ENCODE measurements at regions not wholly inside any gene's neighbourhood (a gene's known extent, or its start where the extent isn't known, plus 50 kb on each side); places are given as distances from the start of the nearest gene placed in this dataset.
"Not testable (repeated sequence)": the region's sequence is repeated elsewhere in the genome, so short reads cannot be mapped to it uniquely, and the experiment has no call there.

DNA sequence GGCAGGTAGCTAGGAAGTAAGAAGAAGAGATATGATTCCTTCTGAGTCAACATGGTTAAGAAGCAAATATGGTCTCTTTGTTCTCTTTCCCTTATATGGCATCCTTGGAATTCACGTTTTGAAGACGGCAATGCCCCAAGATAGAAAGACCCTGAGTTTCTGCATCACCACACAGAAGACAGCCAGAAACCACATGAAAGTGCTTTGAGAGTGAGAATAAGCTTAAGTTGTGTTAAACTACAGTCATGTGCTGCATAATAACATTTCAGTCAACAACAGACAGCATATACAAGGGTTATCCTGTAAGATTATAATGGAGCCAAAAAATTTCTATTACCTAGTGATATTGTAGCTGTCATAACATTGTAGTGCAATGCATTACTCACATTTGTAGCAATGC is 89.9 kb upstream of the STEAP1 start:
- Histone ChIP-seq H3K4me3 (ENCODE audit: low read depth, low read length) (no peak overlapping the region), H3K36me3 (no peaks in the 10 kb centered on the region), H3K27me3 (no peaks in the 10 kb centered on the region), H3K4me1 (no peaks in the 10 kb centered on the region), H3K9me3 (no peaks in the 10 kb centered on the region)
- no peak for DNase-seq
- no peak for TF ChIP-seq CTCF (IDR thresholded peaks at IDR 0.05; ENCODE audit: low read depth, low read length)

DNA sequence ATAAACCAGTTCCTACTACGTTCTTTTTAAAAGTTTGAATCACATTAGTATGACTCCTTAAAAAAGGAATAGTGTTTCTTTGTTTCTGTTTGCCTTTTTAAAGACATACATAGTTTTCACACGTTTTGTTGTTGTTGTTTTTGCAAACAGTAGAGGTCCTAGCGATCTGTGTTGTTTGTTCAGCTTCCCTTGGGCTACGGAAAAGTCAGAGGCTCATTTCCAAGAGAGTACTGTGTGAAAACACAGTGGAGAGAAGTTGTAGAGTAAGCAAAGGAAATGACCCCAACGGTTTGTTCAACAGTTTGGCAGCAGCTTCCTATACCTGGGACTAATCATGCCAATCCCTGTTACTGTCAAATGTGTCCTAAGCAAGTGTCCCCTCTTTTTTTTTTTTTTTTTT is 87.1 kb upstream of the STEAP1 start:
- no peak for TF ChIP-seq CTCF (IDR thresholded peaks at IDR 0.05; ENCODE audit: low read depth, low read length)
- Histone ChIP-seq H3K27me3 (no peaks in the 10 kb centered on the region), H3K9me3 (no peaks in the 10 kb centered on the region), H3K4me3 (ENCODE audit: low read depth, low read length) (no peak overlapping the region), H3K36me3 (no peaks in the 10 kb centered on the region), H3K4me1 (no peaks in the 10 kb centered on the region)
- no peak for DNase-seq

- not testable (repeated sequence) for H3K4me3 ChIP-seq (ENCODE audit: low read depth, low read length); DNase-seq; H3K27me3 ChIP-seq
These were observed 84.0 kb upstream of the STEAP1 start for GRCh38 chr7:90070238-90070637.

GRCh38 chr7:90078921-90079320 is 75.3 kb upstream of the STEAP1 start:
- Histone ChIP-seq H3K4me3 (ENCODE audit: low read depth, low read length) (no peak overlapping the region), H3K4me1 (no peaks in the 10 kb centered on the region), H3K36me3 (no peaks in the 10 kb centered on the region), H3K9me3 (no peaks in the 10 kb centered on the region), H3K27me3 (no peaks in the 10 kb centered on the region)
- no peak for DNase-seq
- no peak for TF ChIP-seq CTCF (IDR thresholded peaks at IDR 0.05; ENCODE audit: low read depth, low read length)

More at GRCh38 chr7:90070238-90070637, 84.0 kb upstream of the STEAP1 start:
- not testable (repeated sequence) for H3K4me1 ChIP-seq, H3K36me3 ChIP-seq, H3K9me3 ChIP-seq

- DNase-seq, result no peak
- H3K27me3 ChIP-seq, result no peaks in the 10 kb centered on the region
- no peak for TF ChIP-seq CTCF (IDR thresholded peaks at IDR 0.05; ENCODE audit: low read depth, low read length)
- H3K36me3 ChIP-seq, result no peaks in the 10 kb centered on the region
- no peaks in the 10 kb centered on the region for H3K4me1 ChIP-seq
- H3K9me3 ChIP-seq, result no peaks in the 10 kb centered on the region
- no peak overlapping the region for H3K4me3 ChIP-seq (ENCODE audit: low read depth, low read length)
These were observed 72.6 kb upstream of the STEAP1 start for GRCh38 chr7:90081621-90082020.

DNA sequence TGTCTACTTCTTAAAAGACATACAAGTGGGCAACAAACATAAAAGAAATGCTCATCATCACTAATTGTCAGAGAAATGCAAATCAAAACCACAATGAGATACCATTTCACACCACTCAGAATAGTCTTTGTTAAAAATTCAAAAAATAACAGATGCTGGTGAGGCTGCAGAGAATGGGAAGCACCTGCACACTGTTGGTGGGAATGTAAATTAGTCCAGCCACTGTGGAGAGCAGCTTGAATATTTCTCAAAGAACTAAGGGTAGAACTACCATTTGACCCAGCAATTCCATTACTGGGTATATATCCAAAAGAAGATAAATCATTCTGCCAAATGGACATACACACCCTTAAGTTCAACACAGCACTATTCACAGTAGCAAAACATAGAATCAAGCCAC is 61.8 kb upstream of the STEAP1 start:
- Histone ChIP-seq H3K4me1 (no peaks in the 10 kb centered on the region), H3K27me3 (no peaks in the 10 kb centered on the region), H3K4me3 (ENCODE audit: low read depth, low read length) (no peak overlapping the region), H3K36me3 (no peaks in the 10 kb centered on the region), H3K9me3 (no peaks in the 10 kb centered on the region)
- no peak for TF ChIP-seq CTCF (IDR thresholded peaks at IDR 0.05; ENCODE audit: low read depth, low read length)
- DNase-seq, result no peak

GRCh38 chr7:90094030-90094429 is 60.2 kb upstream of the STEAP1 start:
- TF ChIP-seq CTCF (IDR thresholded peaks at IDR 0.05; ENCODE audit: low read depth, low read length), result no peak
- Histone ChIP-seq H3K4me1 (no peaks in the 10 kb centered on the region), H3K36me3 (no peaks in the 10 kb centered on the region), H3K27me3 (no peaks in the 10 kb centered on the region), H3K9me3 (no peaks in the 10 kb centered on the region), H3K4me3 (ENCODE audit: low read depth, low read length) (no peak overlapping the region)
- no peak for DNase-seq

Data from BE2C (cell line).